A549 (cell line): ENCODE measurements at regions not wholly inside any gene's neighbourhood (a gene's known extent, or its start where the extent isn't known, plus 50 kb on each side); places are given as distances from the start of the nearest gene placed in this dataset.

Experiments
- ATAC-seq, 2 experiments: fragments of 200-7000 bp in 1 of 2; fragments of >200 bp in 1 of 2; cut with Nextera tagmentation in 1 of 2; cut with Tn5 transposase in 1 of 2; 3 replicates each; pipeline versions ENCODE4 v1.8.0 to v1.9.1; 2018 to 2020; ENCODE audit warnings: mild to moderate bottlenecking in 1 of 2, moderate library complexity in 1 of 2
- CTCF ChIA-PET: fragments of 300-600 bp; sonication (Branson Sonifier 250); formaldehyde crosslinking; extraction: SDS; loops from one replicate; lab custom pipeline; 2021; ENCODE audit warnings: antibody characterized with exemption, inconsistent platforms; lab: Yijun Ruan, JAX
- POLR2A ChIA-PET: fragments of 350-600 bp; formaldehyde crosslinking; extraction: SDS; loops from one replicate; lab custom pipeline; 2021; ENCODE audit warnings: antibody characterized with exemption, inconsistent platforms; lab: Yijun Ruan, JAX
- DNase-seq, 2 experiments: peaks; one replicate each; pipeline versions ENCODE4 v3.0.0 to v3.0.0-alpha.2; 2011 to 2016; ENCODE audit warnings: low read depth in 1 of 2, low spot score in 1 of 2
- FAIRE-seq: peaks from 2 replicates; lab custom pipeline; 2011; peaks lifted over from hg19 to GRCh38; lab: Jason Lieb, UNC
- H3K27ac ChIP-seq, 2 experiments: fragments of >200 bp; sonication (Bioruptor Twin); formaldehyde crosslinking; 3 replicates each; pipeline ENCODE4 v1.5.1; 2016 to 2017
- H3K4me1 ChIP-seq: fragments of >200 bp; sonication (Bioruptor Twin); formaldehyde crosslinking; 3 replicates; pipeline ENCODE4 v1.6.1; 2016
- H3K4me2 ChIP-seq: fragments of >200 bp; sonication (Bioruptor Twin); formaldehyde crosslinking; 3 replicates; pipeline ENCODE4 v1.6.1; 2016
- H3K4me3 ChIP-seq: fragments of >200 bp; sonication (Bioruptor Twin); formaldehyde crosslinking; 3 replicates; pipeline ENCODE4 v1.5.1; 2016
- H3K9me3 ChIP-seq: fragments of >200 bp; sonication (Bioruptor Twin); formaldehyde crosslinking; 3 replicates; pipeline ENCODE4 v1.6.1; 2016
- BHLHE40 ChIP-seq: IDR thresholded peaks from 2 replicates; pipeline ENCODE4 v1.6.1; 2012; ENCODE audit warnings: low read depth, low read length, inconsistent platforms
- CBX2 ChIP-seq: fragments of 200-600 bp; sonication (generic); IDR thresholded peaks from 2 replicates; pipeline ENCODE4 v1.6.1; 2016; ENCODE audit warnings: low read depth, mild to moderate bottlenecking, borderline replicate concordance
- CEBPB ChIP-seq, 2 experiments: fragments of >200 bp in 1 of 2; sonication (Bioruptor Twin) in 1 of 2; formaldehyde crosslinking in 1 of 2; IDR thresholded peaks; 2 replicates each; pipeline ENCODE4 v1.6.1; 2012 to 2016
- CHD2 ChIP-seq: fragments of 150-350 bp; IDR thresholded peaks from 2 replicates; pipeline ENCODE4 v1.6.1; 2014; ENCODE audit warnings: low read length; ENCODE audit not compliant: partially characterized antibody
- EHMT2 ChIP-seq: fragments of 200-600 bp; sonication (generic); IDR thresholded peaks from 2 replicates; pipeline ENCODE4 v1.6.1; 2016; ENCODE audit warnings: antibody characterized with exemption, low read depth, mild to moderate bottlenecking, moderate library complexity
- ELK1 ChIP-seq: fragments of 150-350 bp; IDR thresholded peaks from 2 replicates; pipeline ENCODE4 v1.6.1; 2014; ENCODE audit warnings: low read depth, mild to moderate bottlenecking, low read length
- EP300 ChIP-seq, 2 experiments: fragments of >200 bp; sonication (Bioruptor Twin); formaldehyde crosslinking; IDR thresholded peaks; 2 replicates in 1 of 2; 3 replicates in 1 of 2; pipeline ENCODE4 v1.6.1; 2016 to 2017
- FOSL2 ChIP-seq, 2 experiments: fragments of 450-650 bp in 1 of 2; fragments of >200 bp in 1 of 2; sonication (Bioruptor Twin) in 1 of 2; formaldehyde crosslinking; IDR thresholded peaks; 2 replicates each; pipeline versions ENCODE4 v1.5.0 to v1.6.1; 2016 to 2020; ENCODE audit warnings: mild to moderate bottlenecking in 1 of 2, moderate library complexity in 1 of 2
- GATA3 ChIP-seq: IDR thresholded peaks from 2 replicates; pipeline ENCODE4 v1.6.1; 2012; ENCODE audit warnings: borderline replicate concordance
- HDAC2 ChIP-seq: fragments of 200-600 bp; sonication (generic); IDR thresholded peaks from 2 replicates; pipeline ENCODE4 v1.6.1; 2016
- HES2 ChIP-seq: fragments of >200 bp; sonication (Bioruptor Twin); formaldehyde crosslinking; IDR thresholded peaks from 2 replicates; pipeline ENCODE4 v1.6.1; 2016
- HMGXB4 ChIP-seq: fragments of 250-450 bp; sonication (Bioruptor Pico); IDR thresholded peaks from 2 replicates; pipeline ENCODE4 v1.5.0; 2021; ENCODE audit warnings: mild to moderate bottlenecking, moderate library complexity, borderline replicate concordance
- HOXB5 ChIP-seq: fragments of 250-450 bp; sonication (Bioruptor Pico); IDR thresholded peaks from 2 replicates; pipeline ENCODE4 v1.5.0; 2020; ENCODE audit warnings: mild to moderate bottlenecking, moderate library complexity
- MAFK ChIP-seq: fragments of 450-650 bp; IDR thresholded peaks from 2 replicates; pipeline ENCODE4 v1.6.1; 2014; ENCODE audit not compliant: partially characterized antibody
- NFE2L2 ChIP-seq: fragments of 150-350 bp; conservative IDR thresholded peaks from 2 replicates; pipeline ENCODE4 v1.6.1; 2014; ENCODE audit warnings: low read length
- NPAS2 ChIP-seq: fragments of 250-450 bp; sonication (Bioruptor Pico); IDR thresholded peaks from 2 replicates; pipeline ENCODE4 v1.8.0; 2022; ENCODE audit warnings: mild to moderate bottlenecking, moderate library complexity, borderline replicate concordance
- POLR2AphosphoS2 ChIP-seq: conservative IDR thresholded peaks from 2 replicates; pipeline ENCODE4 v1.6.1; 2012; ENCODE audit warnings: low read length, improper control_type of control experiment, inconsistent platforms
- TP53 ChIP-seq: fragments of 250-450 bp; sonication (Bioruptor Pico); IDR thresholded peaks from 2 replicates; pipeline ENCODE4 v1.5.0; 2021; ENCODE audit warnings: mild to moderate bottlenecking, moderate library complexity
- WGBS: methylation state at CpG from one replicate; pipeline ENCODE4 v1.1.6; 2017; ENCODE audit errors: missing lambda C conversion rate; 5-methylcytosine and 5-hydroxymethylcytosine counted together

GRCh38 chr7:139159900-139160675, 50.6 kb upstream of the ZC3HAV1 start:
- Histone ChIP-seq H3K4me2 (0 out of 3 replicates have a peak overlapping the region, but pooled peaks have one; percentile 1), H3K4me3 (no peak overlapping the region), H3K9me3 (peaks cover 13% of the 10 kb centered on the region), H3K27ac (no peak overlapping the region), H3K4me1 (peaks cover 8% of the 10 kb centered on the region; the same call in 1 of the 3 replicates)
- ATAC-seq: no peak
- DNase-seq: no peak
- TF ChIP-seq FOSL2 (IDR thresholded peaks at IDR 0.05): no peak
- TF ChIP-seq FOSL2 (CRISPR knock-in tag; IDR thresholded peaks at IDR 0.05): 0 out of 2 replicates have a peak, but pooled peaks have one; percentile 6
- TF ChIP-seq CBX2: no peak
- peak; percentile 56 to 78; a peak in 3 of 4 replicates for TF ChIP-seq CEBPB (IDR thresholded peaks at IDR 0.05)
- TF ChIP-seq HES2: 0 out of 2 replicates have a peak, but pooled peaks have one; percentile 11
- TF ChIP-seq MAFK: peak; percentile 75
- WGBS: 79% methylated on average over 10 of the region's 10 CpGs
- FAIRE-seq: no peak
- CTCF ChIA-PET: interaction anchor here (0.6 kb wide), 1 partner anchor 35 kb away, joined by 3 read pairs; no protein-coding TSS in a partner anchor
- POLR2A ChIA-PET: no interaction called here

GRCh38 chr7:139168479-139168878, 59.0 kb upstream of the ZC3HAV1 start:
- FAIRE-seq: no peak
- no peak overlapping the region for H3K4me3 ChIP-seq
- H3K27ac ChIP-seq: no peak overlapping the region
- no peak for ATAC-seq
- POLR2A ChIA-PET: no interaction called here
- peak; percentile 64 to 67; a peak in 2 of 4 replicates for TF ChIP-seq CEBPB (IDR thresholded peaks at IDR 0.05)
- TF ChIP-seq EP300 (IDR thresholded peaks at IDR 0.05): no peak
- no peak for TF ChIP-seq MAFK
- TF ChIP-seq BHLHE40: no peak
- H3K4me1 ChIP-seq: no peaks in the 10 kb centered on the region
- no peak for DNase-seq
- no peaks in the 10 kb centered on the region for H3K9me3 ChIP-seq
- 82% methylated on average over 3 of the region's 3 CpGs for WGBS
- CTCF ChIA-PET: interaction anchor here (0.7 kb wide), 1 partner anchor 969 kb away, joined by 3 read pairs; no protein-coding TSS in a partner anchor
- H3K4me2 ChIP-seq: no peak overlapping the region

- FAIRE-seq (no peak), ATAC-seq (no peak)
Observed at GRCh38 chr7:139169816-139170215, 60.3 kb upstream of the ZC3HAV1 start.

More at GRCh38 chr7:139169816-139170215, 60.3 kb upstream of the ZC3HAV1 start:
- Histone ChIP-seq H3K4me3 (no peak overlapping the region), H3K9me3 (no peaks in the 10 kb centered on the region), H3K4me2 (no peak overlapping the region), H3K27ac (no peak overlapping the region), H3K4me1 (no peaks in the 10 kb centered on the region)
- CTCF ChIA-PET: interaction anchor here (1.5 kb wide), 1 partner anchor 94 kb away, joined by 4 read pairs; no protein-coding TSS in a partner anchor
- TF ChIP-seq HDAC2 (no peak), HOXB5 (no peak), EHMT2 (no peak), ELK1 (no peak), GATA3 (no peak), FOSL2 (IDR thresholded peaks at IDR 0.05) (no peak), FOSL2 (CRISPR knock-in tag; IDR thresholded peaks at IDR 0.05) (no peak), POLR2AphosphoS2 (no peak), CHD2 (no peak), NFE2L2 (no peak), NPAS2 (CRISPR knock-in tag) (no peak), HMGXB4 (CRISPR knock-in tag) (no peak), MAFK (no peak), TP53 (CRISPR knock-in tag) (no peak)
- no peak for DNase-seq
- 93% methylated on average over 2 of the region's 2 CpGs for WGBS
- POLR2A ChIA-PET: no interaction called here
